ENCODE measurements at regions not wholly inside any gene's neighbourhood (a gene's known extent, or its start where the extent isn't known, plus 50 kb on each side); places are given as distances from the start of the nearest gene placed in this dataset.

DNA sequence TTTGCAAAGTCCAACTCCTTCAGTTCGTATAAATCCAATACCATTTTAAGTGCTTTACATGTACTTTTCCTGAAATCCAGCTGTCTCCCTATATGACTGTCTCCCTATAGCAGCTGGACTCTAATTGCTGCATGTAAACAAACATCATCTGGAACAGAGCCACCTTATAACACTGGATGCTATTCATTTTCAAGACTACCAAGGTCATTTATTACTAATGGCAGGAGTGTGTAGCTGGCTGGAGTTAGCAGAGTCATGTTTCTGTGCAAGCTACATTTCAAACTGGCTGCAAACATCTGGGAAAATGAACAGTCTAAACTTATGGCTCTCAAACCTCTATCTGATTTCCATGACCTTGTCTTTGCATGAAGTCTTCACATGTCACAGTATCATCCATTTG is 575.2 kb downstream of the PIK3C3 start:
- Histone ChIP-seq H3K23ac (ENCODE audit: insufficient read length, low read depth, low read length) (no peak overlapping the region), H3K79me1 (ENCODE audit: insufficient read depth, low read depth, low read length, poor library complexity, severe bottlenecking) (no peaks in the 10 kb centered on the region), H3K9ac (ENCODE audit: extremely low read depth, insufficient read length, low read length) (no peak overlapping the region), H3K14ac (ENCODE audit: insufficient read depth, low read length) (no peak overlapping the region), H3K4me2 (ENCODE audit: insufficient read depth, insufficient read length, low read length) (no peak overlapping the region), H2BK12ac (ENCODE audit: insufficient read length, low read depth, low read length) (no peak overlapping the region), H3T11ph (ENCODE audit: low read length) (no peak overlapping the region), H3K27me3 (ENCODE audit: insufficient read depth, low read length) (no peaks in the 10 kb centered on the region), H3K4me1 (ENCODE audit: insufficient read depth, low read length) (0 out of 2 replicates have a peak, but pooled peaks cover 2% of the 10 kb centered on the region), H3K79me2 (ENCODE audit: insufficient read depth, low read length) (no peaks in the 10 kb centered on the region), H3K4ac (ENCODE audit: low read depth, low read length) (no peak overlapping the region), H2BK120ac (ENCODE audit: low read depth, low read length, poor library complexity, severe bottlenecking) (no peak overlapping the region), H3K9me3 (ENCODE audit: control insufficient read depth, low read depth, low read length) (no peaks in the 10 kb centered on the region), H2BK15ac (ENCODE audit: low read depth, low read length) (no peak overlapping the region), H2AK5ac (ENCODE audit: insufficient read length, low read length) (no peak overlapping the region), H3K27ac (ENCODE audit: insufficient read length, low read depth, low read length) (no peak overlapping the region), H2AFZ (ENCODE audit: low read length) (no peak overlapping the region), H4K5ac (ENCODE audit: insufficient read length, low read depth, low read length) (no peak overlapping the region), H2BK5ac (ENCODE audit: insufficient read length, low read length) (no peak overlapping the region), H4K8ac (replicated peaks; ENCODE audit: insufficient read length, low read depth, low read length) (no peak overlapping the region), H4K20me1 (ENCODE audit: control insufficient read depth, insufficient read depth, insufficient read length) (no peaks in the 10 kb centered on the region), H2BK20ac (ENCODE audit: low read depth, low read length, poor library complexity, severe bottlenecking) (no peak overlapping the region), H3K23me2 (ENCODE audit: insufficient read length, low read depth, low read length, poor library complexity, severe bottlenecking) (no peaks in the 10 kb centered on the region), H4K91ac (ENCODE audit: insufficient read length, low read depth, low read length) (no peak overlapping the region), H3K56ac (ENCODE audit: insufficient read length, low read depth, low read length) (no peak overlapping the region), H3K18ac (ENCODE audit: insufficient read length, low read depth, low read length) (no peak overlapping the region)
- Mint-ChIP-seq H3K9me3 (no peaks in the 10 kb centered on the region), H3K36me3 (ENCODE audit: insufficient read depth in 1 of 3, low read depth in 3 of 3) (no peaks in the 10 kb centered on the region), H3K27me3 (ENCODE audit: low read depth) (no peaks in the 10 kb centered on the region), H3K27ac (no peak overlapping the region), H3K4me1 (peaks cover 7 to 9% of the 10 kb centered on the region in 2 experiments), H3K4me3 (no peak overlapping the region)
- no peak for TF ChIP-seq CTCF (conservative IDR thresholded peaks at IDR 0.05)
- WGBS (ENCODE audit: extremely low coverage, insufficient read length, low lambda C conversion rate), result no CpG with 5 or more reads among the region's 1 CpG
- DNase-seq, result no peak
